ENCODE measurements at regions not wholly inside any gene's neighbourhood (a gene's known extent, or its start where the extent isn't known, plus 50 kb on each side); places are given as distances from the start of the nearest gene placed in this dataset.

GRCh38 chr2:120423167-120423943 lies 77.4 kb downstream of the INHBB start:
- no peak for FAIRE-seq

GRCh38 chr2:120424274-120424796 lies 78.4 kb downstream of the INHBB start:
- peaks cover 3% of the 10 kb centered on the region for H3K9me3 ChIP-seq (ENCODE audit: insufficient read depth, low read depth, low read length)
- H3K4me2 ChIP-seq (ENCODE audit: low read length), result no peak overlapping the region
- no peaks in the 10 kb centered on the region for H3K36me3 ChIP-seq (ENCODE audit: insufficient read depth, low read length)
- H3K9me3 Mint-ChIP-seq (ENCODE audit: unreplicated experiment), result peaks cover 8% of the 10 kb centered on the region
- H3K9ac ChIP-seq (ENCODE audit: low read length), result no peak overlapping the region
- H3K4me3 ChIP-seq (ENCODE audit: insufficient read depth, low read depth, low read length), result no peak overlapping the region
- no peaks in the 10 kb centered on the region for H3K36me3 Mint-ChIP-seq (ENCODE audit: low read depth, unreplicated experiment)
- peaks cover 65% of the 10 kb centered on the region for H3K27me3 ChIP-seq (ENCODE audit: insufficient read depth, low read length)
- H3K4me1 Mint-ChIP-seq (ENCODE audit: low read depth, unreplicated experiment), result no peaks in the 10 kb centered on the region
- H3K4me1 ChIP-seq (ENCODE audit: insufficient read depth, low read length), result no peaks in the 10 kb centered on the region
- H3K4me3 Mint-ChIP-seq (ENCODE audit: unreplicated experiment), result no peak overlapping the region
- FAIRE-seq, result no peak
- H4K20me1 ChIP-seq (ENCODE audit: insufficient read depth, low read length), result no peaks in the 10 kb centered on the region
- no peaks in the 10 kb centered on the region for H3K79me2 ChIP-seq (ENCODE audit: insufficient read depth, low read length)
- TF ChIP-seq EZH2 (IDR thresholded peaks at IDR 0.05; ENCODE audit: insufficient read depth, low read length) (no peak), CTCF (IDR thresholded peaks at IDR 0.05; ENCODE audit: insufficient read depth, low read depth, low read length) (no peak)
- H3K27me3 Mint-ChIP-seq (ENCODE audit: low read depth, unreplicated experiment), result peaks cover 80% of the 10 kb centered on the region
- H3K27ac ChIP-seq (ENCODE audit: low read depth, low read length), result no peak overlapping the region
- H3K27ac Mint-ChIP-seq (ENCODE audit: unreplicated experiment), result no peak overlapping the region
- DNase-seq (ENCODE audit: low read depth), result no peak
- H2AFZ ChIP-seq (ENCODE audit: low read depth, low read length), result no peak overlapping the region

More at GRCh38 chr2:120423167-120423943, 77.4 kb downstream of the INHBB start:
- H4K20me1 ChIP-seq (ENCODE audit: insufficient read depth, low read length), result no peaks in the 10 kb centered on the region
- H3K36me3 ChIP-seq (ENCODE audit: insufficient read depth, low read length), result no peaks in the 10 kb centered on the region
- H3K27me3 ChIP-seq (ENCODE audit: insufficient read depth, low read length), result peaks cover 59% of the 10 kb centered on the region
- no peak overlapping the region for H3K4me2 ChIP-seq (ENCODE audit: low read length)
- H3K4me1 ChIP-seq (ENCODE audit: insufficient read depth, low read length), result no peaks in the 10 kb centered on the region
- H3K27ac ChIP-seq (ENCODE audit: low read depth, low read length), result no peak overlapping the region
- peaks cover 8% of the 10 kb centered on the region for H3K9me3 Mint-ChIP-seq (ENCODE audit: unreplicated experiment)
- H3K4me3 Mint-ChIP-seq (ENCODE audit: unreplicated experiment), result no peak overlapping the region
- H3K36me3 Mint-ChIP-seq (ENCODE audit: low read depth, unreplicated experiment), result no peaks in the 10 kb centered on the region
- no peaks in the 10 kb centered on the region for H3K79me2 ChIP-seq (ENCODE audit: insufficient read depth, low read length)
- DNase-seq (ENCODE audit: low read depth), result no peak
- TF ChIP-seq EZH2 (IDR thresholded peaks at IDR 0.05; ENCODE audit: insufficient read depth, low read length) (no peak), CTCF (IDR thresholded peaks at IDR 0.05; ENCODE audit: insufficient read depth, low read depth, low read length) (no peak)
- H3K27me3 Mint-ChIP-seq (ENCODE audit: low read depth, unreplicated experiment), result peaks cover 83% of the 10 kb centered on the region
- H3K4me1 Mint-ChIP-seq (ENCODE audit: low read depth, unreplicated experiment), result no peaks in the 10 kb centered on the region
- H2AFZ ChIP-seq (ENCODE audit: low read depth, low read length), result no peak overlapping the region
- H3K9ac ChIP-seq (ENCODE audit: low read length), result no peak overlapping the region
- no peak overlapping the region for H3K4me3 ChIP-seq (ENCODE audit: insufficient read depth, low read depth, low read length)
- H3K9me3 ChIP-seq (ENCODE audit: insufficient read depth, low read depth, low read length), result peaks cover 3% of the 10 kb centered on the region
- H3K27ac Mint-ChIP-seq (ENCODE audit: unreplicated experiment), result peak overlapping the region; percentile 43

GRCh38 chr2:120425014-120425413 lies 79.1 kb downstream of the INHBB start:
- no peak overlapping the region for H3K9ac ChIP-seq (ENCODE audit: low read length)
- H3K27me3 Mint-ChIP-seq (ENCODE audit: low read depth, unreplicated experiment), result peaks cover 80% of the 10 kb centered on the region
- no peak for DNase-seq (ENCODE audit: low read depth)
- no peak overlapping the region for H3K4me2 ChIP-seq (ENCODE audit: low read length)
- no peak overlapping the region for H3K4me3 ChIP-seq (ENCODE audit: insufficient read depth, low read depth, low read length)
- H2AFZ ChIP-seq (ENCODE audit: low read depth, low read length), result no peak overlapping the region
- no peak overlapping the region for H3K4me3 Mint-ChIP-seq (ENCODE audit: unreplicated experiment)
- peaks cover 3% of the 10 kb centered on the region for H3K9me3 ChIP-seq (ENCODE audit: insufficient read depth, low read depth, low read length)
- no peak overlapping the region for H3K27ac Mint-ChIP-seq (ENCODE audit: unreplicated experiment)
- no peak overlapping the region for H3K27ac ChIP-seq (ENCODE audit: low read depth, low read length)
- TF ChIP-seq EZH2 (IDR thresholded peaks at IDR 0.05; ENCODE audit: insufficient read depth, low read length) (no peak), CTCF (IDR thresholded peaks at IDR 0.05; ENCODE audit: insufficient read depth, low read depth, low read length) (no peak)
- no peak for FAIRE-seq
- H3K36me3 Mint-ChIP-seq (ENCODE audit: low read depth, unreplicated experiment), result no peaks in the 10 kb centered on the region
- no peaks in the 10 kb centered on the region for H3K4me1 ChIP-seq (ENCODE audit: insufficient read depth, low read length)
- H3K36me3 ChIP-seq (ENCODE audit: insufficient read depth, low read length), result no peaks in the 10 kb centered on the region
- H3K4me1 Mint-ChIP-seq (ENCODE audit: low read depth, unreplicated experiment), result no peaks in the 10 kb centered on the region
- no peaks in the 10 kb centered on the region for H3K79me2 ChIP-seq (ENCODE audit: insufficient read depth, low read length)
- peaks cover 8% of the 10 kb centered on the region for H3K9me3 Mint-ChIP-seq (ENCODE audit: unreplicated experiment)
- H4K20me1 ChIP-seq (ENCODE audit: insufficient read depth, low read length), result no peaks in the 10 kb centered on the region
- H3K27me3 ChIP-seq (ENCODE audit: insufficient read depth, low read length), result peaks cover 65% of the 10 kb centered on the region

Measured in astrocyte (in vitro differentiated cells and primary cell).